ENCODE measurements at regions not wholly inside any gene's neighbourhood (a gene's known extent, or its start where the extent isn't known, plus 50 kb on each side); places are given as distances from the start of the nearest gene placed in this dataset.

- no peak for TF ChIP-seq SIN3A (IDR thresholded peaks at IDR 0.05; ENCODE audit: borderline replicate concordance, low read depth, low read length)
- TF ChIP-seq EZH2phosphoT487 (IDR thresholded peaks at IDR 0.05; ENCODE audit: borderline replicate concordance, low read depth): no peak
- TF ChIP-seq, protein P1, sequence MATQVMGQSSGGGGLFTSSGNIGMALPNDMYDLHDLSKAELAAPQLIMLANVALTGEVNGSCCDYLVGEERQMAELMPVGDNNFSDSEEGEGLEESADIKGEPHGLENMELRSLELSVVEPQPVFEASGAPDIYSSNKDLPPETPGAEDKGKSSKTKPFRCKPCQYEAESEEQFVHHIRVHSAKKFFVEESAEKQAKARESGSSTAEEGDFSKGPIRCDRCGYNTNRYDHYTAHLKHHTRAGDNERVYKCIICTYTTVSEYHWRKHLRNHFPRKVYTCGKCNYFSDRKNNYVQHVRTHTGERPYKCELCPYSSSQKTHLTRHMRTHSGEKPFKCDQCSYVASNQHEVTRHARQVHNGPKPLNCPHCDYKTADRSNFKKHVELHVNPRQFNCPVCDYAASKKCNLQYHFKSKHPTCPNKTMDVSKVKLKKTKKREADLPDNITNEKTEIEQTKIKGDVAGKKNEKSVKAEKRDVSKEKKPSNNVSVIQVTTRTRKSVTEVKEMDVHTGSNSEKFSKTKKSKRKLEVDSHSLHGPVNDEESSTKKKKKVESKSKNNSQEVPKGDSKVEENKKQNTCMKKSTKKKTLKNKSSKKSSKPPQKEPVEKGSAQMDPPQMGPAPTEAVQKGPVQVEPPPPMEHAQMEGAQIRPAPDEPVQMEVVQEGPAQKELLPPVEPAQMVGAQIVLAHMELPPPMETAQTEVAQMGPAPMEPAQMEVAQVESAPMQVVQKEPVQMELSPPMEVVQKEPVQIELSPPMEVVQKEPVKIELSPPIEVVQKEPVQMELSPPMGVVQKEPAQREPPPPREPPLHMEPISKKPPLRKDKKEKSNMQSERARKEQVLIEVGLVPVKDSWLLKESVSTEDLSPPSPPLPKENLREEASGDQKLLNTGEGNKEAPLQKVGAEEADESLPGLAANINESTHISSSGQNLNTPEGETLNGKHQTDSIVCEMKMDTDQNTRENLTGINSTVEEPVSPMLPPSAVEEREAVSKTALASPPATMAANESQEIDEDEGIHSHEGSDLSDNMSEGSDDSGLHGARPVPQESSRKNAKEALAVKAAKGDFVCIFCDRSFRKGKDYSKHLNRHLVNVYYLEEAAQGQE (IDR thresholded peaks at IDR 0.05; ENCODE audit: low read depth, low read length): no peak
- peak; percentile 61 for TF ChIP-seq RAD21 (IDR thresholded peaks at IDR 0.05; ENCODE audit: low read length)
- peak; percentile 48 for TF ChIP-seq CTCF (IDR thresholded peaks at IDR 0.05)
- no peak for TF ChIP-seq FOXJ3 (CRISPR knock-in tag; IDR thresholded peaks at IDR 0.05)
- TF ChIP-seq FOXM1 (IDR thresholded peaks at IDR 0.05; ENCODE audit: low read depth): no peak
- no peak for TF ChIP-seq NFIC (IDR thresholded peaks at IDR 0.05; ENCODE audit: borderline replicate concordance)
- no peak for TF ChIP-seq CHD2 (IDR thresholded peaks at IDR 0.05; ENCODE audit: low read length, partially characterized antibody)
- TF ChIP-seq, protein P2, sequence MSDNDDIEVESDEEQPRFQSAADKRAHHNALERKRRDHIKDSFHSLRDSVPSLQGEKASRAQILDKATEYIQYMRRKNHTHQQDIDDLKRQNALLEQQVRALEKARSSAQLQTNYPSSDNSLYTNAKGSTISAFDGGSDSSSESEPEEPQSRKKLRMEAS (IDR thresholded peaks at IDR 0.05; ENCODE audit: low read depth): no peak
- TF ChIP-seq TAF1 (IDR thresholded peaks at IDR 0.05; ENCODE audit: borderline replicate concordance, low read depth, low read length): no peak
Measured at GRCh38 chr4:67288964-67289363, 256.3 kb downstream of the CENPC start.

Data from SK-N-SH (cell line).